Activated CD8-positive, alpha-beta memory T cell treated with anti-CD3 and anti-CD28 coated beads for 36 hours (primary cell): ENCODE measurements at regions not wholly inside any gene's neighbourhood (a gene's known extent, or its start where the extent isn't known, plus 50 kb on each side); places are given as distances from the start of the nearest gene placed in this dataset.
"Not testable (repeated sequence)": the region's sequence is repeated elsewhere in the genome, so short reads cannot be mapped to it uniquely, and the experiment has no call there.

Source experiments
- CTCF ChIA-PET: fragments of 350-600 bp; sonication (Branson Sonifier 250); formaldehyde crosslinking; loops from one replicate; lab custom pipeline; 2021; ENCODE audit warnings: antibody characterized with exemption; lab: Charles Lee
- POLR2A ChIA-PET: fragments of 350-600 bp; sonication (Branson Sonifier 250); formaldehyde crosslinking; loops from one replicate; lab custom pipeline; 2021; ENCODE audit warnings: antibody characterized with exemption; lab: Charles Lee

- POLR2A ChIA-PET, CTCF ChIA-PET: not testable (repeated sequence)
Observed at GRCh38 chr4:170685701-170686100, 595.9 kb upstream of the AADAT start.

- ChIA-PET POLR2A (no interaction called here), CTCF (no interaction called here)
Observed at GRCh38 chr4:170682558-170683294, 593.0 kb upstream of the AADAT start.

GRCh38 chr4:170682087-170682486 lies 592.3 kb upstream of the AADAT start:
- CTCF ChIA-PET = not testable (repeated sequence)

GRCh38 chr4:170675568-170676262 lies 586.0 kb upstream of the AADAT start:
- CTCF ChIA-PET = no interaction called here
- POLR2A ChIA-PET = no interaction called here

More at GRCh38 chr4:170682087-170682486, 592.3 kb upstream of the AADAT start:
- POLR2A ChIA-PET = not testable (repeated sequence)

- ChIA-PET CTCF (no interaction called here), POLR2A (no interaction called here)
Observed at GRCh38 chr4:170674176-170674575, 584.4 kb upstream of the AADAT start.

- ChIA-PET POLR2A (no interaction called here), CTCF (no interaction called here)
Observed at GRCh38 chr4:170672381-170672965, 582.7 kb upstream of the AADAT start.

GRCh38 chr4:170671171-170671570 lies 581.4 kb upstream of the AADAT start:
- POLR2A ChIA-PET = no interaction called here
- CTCF ChIA-PET = no interaction called here

GRCh38 chr4:170667814-170668213 lies 578.1 kb upstream of the AADAT start:
- CTCF ChIA-PET = no interaction called here
- POLR2A ChIA-PET = no interaction called here

GRCh38 chr4:170666909-170667308 lies 577.2 kb upstream of the AADAT start:
- CTCF ChIA-PET = no interaction called here
- POLR2A ChIA-PET = no interaction called here

- ChIA-PET POLR2A (no interaction called here), CTCF (no interaction called here)
Observed at GRCh38 chr4:170662250-170662649, 572.5 kb upstream of the AADAT start.

GRCh38 chr4:170657761-170658160 lies 568.0 kb upstream of the AADAT start:
- POLR2A ChIA-PET = no interaction called here

GRCh38 chr4:170656506-170656905 lies 566.8 kb upstream of the AADAT start:
- ChIA-PET CTCF (no interaction called here), POLR2A (no interaction called here)

More at GRCh38 chr4:170657761-170658160, 568.0 kb upstream of the AADAT start:
- CTCF ChIA-PET = no interaction called here

- CTCF ChIA-PET = no interaction called here
- POLR2A ChIA-PET = no interaction called here
Observed at GRCh38 chr4:170652571-170652970, 562.8 kb upstream of the AADAT start.

GRCh38 chr4:170651786-170652185 lies 562.0 kb upstream of the AADAT start:
- CTCF ChIA-PET = no interaction called here
- POLR2A ChIA-PET = no interaction called here

- POLR2A ChIA-PET = no interaction called here
- CTCF ChIA-PET = no interaction called here
Observed at GRCh38 chr4:170627418-170627817, 537.7 kb upstream of the AADAT start.

GRCh38 chr4:170623899-170624298 lies 534.1 kb upstream of the AADAT start:
- CTCF ChIA-PET = no interaction called here
- POLR2A ChIA-PET = no interaction called here

GRCh38 chr4:170610434-170610833 lies 520.7 kb upstream of the AADAT start:
- CTCF ChIA-PET = no interaction called here

GRCh38 chr4:170599894-170600293 lies 510.1 kb upstream of the AADAT start:
- ChIA-PET POLR2A (no interaction called here), CTCF (no interaction called here)

More at GRCh38 chr4:170610434-170610833, 520.7 kb upstream of the AADAT start:
- POLR2A ChIA-PET = no interaction called here

- ChIA-PET CTCF (no interaction called here), POLR2A (no interaction called here)
Observed at GRCh38 chr4:170591076-170591475, 501.3 kb upstream of the AADAT start.

- CTCF ChIA-PET = no interaction called here
- POLR2A ChIA-PET = no interaction called here
Observed at GRCh38 chr4:170589597-170590191, 499.9 kb upstream of the AADAT start.
